ENCODE measurements at regions not wholly inside any gene's neighbourhood (a gene's known extent, or its start where the extent isn't known, plus 50 kb on each side); places are given as distances from the start of the nearest gene placed in this dataset.

- no peak for DNase-seq
- H3K27me3 ChIP-seq: no peaks in the 10 kb centered on the region
- WGBS, 2 donors: 86 to 94% methylated on average over 4 of the region's 4 CpGs
- H3K4me3 ChIP-seq: no peak overlapping the region
- intact Hi-C loops (cut with DNase I; ENCODE audit: low total_unique reads): loop anchor here (10.0 kb wide), 1 partner anchor 407 kb away; no protein-coding TSS in a partner anchor
- no peak for TF ChIP-seq POLR2A (IDR thresholded peaks at IDR 0.05)
- TF ChIP-seq CTCF (IDR thresholded peaks at IDR 0.05): no peak
- no peak overlapping the region for H3K27ac ChIP-seq
- H3K4me1 ChIP-seq: peaks cover 2% of the 10 kb centered on the region
- no peaks in the 10 kb centered on the region for H3K36me3 ChIP-seq (ENCODE audit: low read depth, missing control alignments)
- no peaks in the 10 kb centered on the region for H3K9me3 ChIP-seq
Observed at GRCh38 chr2:177338177-177338721, 54.3 kb upstream of the AGPS start.

GRCh38 chr2:177340158-177340557, 52.4 kb upstream of the AGPS start:
- Histone ChIP-seq H3K36me3 (ENCODE audit: low read depth, missing control alignments) (no peaks in the 10 kb centered on the region), H3K27me3 (no peaks in the 10 kb centered on the region), H3K4me3 (no peak overlapping the region), H3K4me1 (no peaks in the 10 kb centered on the region), H3K27ac (no peak overlapping the region), H3K9me3 (no peaks in the 10 kb centered on the region)
- TF ChIP-seq POLR2A (IDR thresholded peaks at IDR 0.05) (no peak), CTCF (IDR thresholded peaks at IDR 0.05) (no peak)
- DNase-seq: no peak
- intact Hi-C loops (cut with DNase I; ENCODE audit: low total_unique reads): no loop called here

GRCh38 chr2:177342736-177343135, 49.8 kb upstream of the AGPS start:
- WGBS, 2 donors: 89 to 95% methylated on average over 4 of the region's 4 CpGs

More at GRCh38 chr2:177342736-177343135, 49.8 kb upstream of the AGPS start:
- H3K27ac ChIP-seq: no peak overlapping the region
- H3K36me3 ChIP-seq (ENCODE audit: low read depth, missing control alignments): no peaks in the 10 kb centered on the region
- H3K27me3 ChIP-seq: no peaks in the 10 kb centered on the region
- intact Hi-C loops (cut with DNase I; ENCODE audit: low total_unique reads): no loop called here
- no peak for DNase-seq
- TF ChIP-seq CTCF (IDR thresholded peaks at IDR 0.05): no peak
- TF ChIP-seq POLR2A (IDR thresholded peaks at IDR 0.05): no peak
- no peaks in the 10 kb centered on the region for H3K4me1 ChIP-seq
- H3K4me3 ChIP-seq: no peak overlapping the region
- H3K9me3 ChIP-seq: no peaks in the 10 kb centered on the region

Data from testis (tissue), 2 donors.